ELR (cell line): ENCODE measurements at regions not wholly inside any gene's neighbourhood (a gene's known extent, or its start where the extent isn't known, plus 50 kb on each side); places are given as distances from the start of the nearest gene placed in this dataset.

Source experiments
- DNase-seq: peaks from one replicate; pipeline ENCODE4 v3.0.0-alpha.2; 2015; ENCODE audit warnings: low read depth

DNA sequence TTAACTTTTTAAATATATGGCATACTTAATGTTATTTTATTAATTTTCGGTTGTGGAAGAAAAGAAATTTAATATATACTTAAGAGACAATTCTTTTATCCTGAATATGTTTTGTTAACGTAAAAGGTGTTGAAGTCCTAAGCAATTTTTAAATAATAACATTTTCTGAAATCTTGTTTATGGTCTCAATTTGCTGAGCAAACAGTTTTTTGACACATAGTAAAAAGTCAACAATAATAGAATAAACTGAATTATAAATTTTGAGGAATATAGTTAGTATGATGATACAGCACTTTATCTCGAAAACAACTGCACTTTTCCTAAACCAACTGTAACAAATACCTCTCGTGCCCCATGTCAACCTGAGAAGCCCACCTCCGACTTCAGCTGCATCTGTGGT, 229.8 kb upstream of the TARS1 start:
- DNase-seq, result no peak

DNA sequence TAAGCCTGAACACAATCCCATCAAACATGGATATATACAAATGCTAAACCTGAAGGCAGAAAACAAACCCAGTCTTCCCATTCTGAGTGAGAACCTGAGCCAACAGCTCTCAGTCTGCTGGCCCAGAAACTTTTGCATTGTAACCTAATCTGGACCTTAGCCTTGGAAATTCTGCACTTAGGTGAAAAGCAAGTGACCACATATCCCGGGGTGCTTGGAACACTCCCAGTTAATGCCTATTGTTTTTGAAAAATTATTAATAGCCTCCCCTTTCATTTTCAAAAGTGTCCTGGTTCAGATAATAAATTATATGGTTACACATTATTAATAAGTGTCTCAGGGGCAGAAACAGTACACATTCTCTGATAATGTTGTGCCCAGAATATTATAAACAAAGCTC, 228.3 kb upstream of the TARS1 start:
- no peak for DNase-seq

DNA sequence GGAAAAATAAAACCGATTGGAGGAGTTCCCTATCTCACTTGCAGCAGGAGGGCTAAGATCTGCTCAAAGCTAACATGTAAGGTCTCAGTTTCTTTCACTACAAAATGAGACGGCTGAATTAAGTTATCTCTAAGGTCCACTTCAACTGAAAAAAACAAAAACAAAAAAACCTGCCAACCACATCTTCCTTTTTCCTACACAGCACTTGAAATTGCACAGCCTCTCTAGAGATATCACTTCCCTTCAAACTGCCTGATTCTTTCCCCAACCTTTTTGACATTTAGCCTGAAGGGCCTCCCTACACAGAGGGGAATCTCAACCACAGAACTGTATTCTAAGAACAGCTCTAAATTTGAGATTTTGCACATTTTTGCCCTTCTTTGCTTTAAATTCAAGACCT, 227.9 kb upstream of the TARS1 start:
- no peak for DNase-seq

DNA sequence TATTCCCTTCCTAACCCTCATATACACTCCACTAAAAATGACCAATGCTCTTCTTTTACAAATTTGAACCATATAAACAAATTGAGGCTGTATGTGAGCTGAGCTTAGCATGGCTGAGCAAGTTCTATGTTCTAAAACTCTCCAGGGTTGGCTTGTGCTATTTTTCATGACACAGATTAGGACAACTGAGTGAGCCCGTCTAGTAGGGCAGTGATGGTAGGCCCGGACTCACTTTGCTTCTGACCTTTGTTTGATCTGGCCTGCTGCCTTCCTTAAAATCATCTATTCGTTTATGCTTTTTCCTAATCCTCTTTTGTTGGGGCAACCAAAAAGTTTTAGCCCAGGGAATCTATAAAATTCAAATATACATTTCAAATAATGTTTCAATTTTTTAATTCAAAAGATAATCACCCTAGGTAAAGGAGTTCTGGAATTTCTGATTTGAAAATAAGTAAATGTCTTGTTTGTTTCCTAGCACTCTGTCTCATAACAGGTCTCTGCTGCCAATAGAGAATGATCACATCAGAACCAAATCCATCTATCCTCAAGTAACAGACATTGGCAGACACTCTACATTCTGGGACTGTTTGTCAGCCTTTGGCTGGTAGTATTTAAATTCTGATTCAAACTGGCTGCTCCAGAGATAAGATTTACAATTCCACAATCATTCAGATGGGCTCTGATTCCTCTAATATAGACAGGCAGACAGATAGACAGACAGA, 217.0 kb upstream of the TARS1 start:
- no peak for DNase-seq

DNA sequence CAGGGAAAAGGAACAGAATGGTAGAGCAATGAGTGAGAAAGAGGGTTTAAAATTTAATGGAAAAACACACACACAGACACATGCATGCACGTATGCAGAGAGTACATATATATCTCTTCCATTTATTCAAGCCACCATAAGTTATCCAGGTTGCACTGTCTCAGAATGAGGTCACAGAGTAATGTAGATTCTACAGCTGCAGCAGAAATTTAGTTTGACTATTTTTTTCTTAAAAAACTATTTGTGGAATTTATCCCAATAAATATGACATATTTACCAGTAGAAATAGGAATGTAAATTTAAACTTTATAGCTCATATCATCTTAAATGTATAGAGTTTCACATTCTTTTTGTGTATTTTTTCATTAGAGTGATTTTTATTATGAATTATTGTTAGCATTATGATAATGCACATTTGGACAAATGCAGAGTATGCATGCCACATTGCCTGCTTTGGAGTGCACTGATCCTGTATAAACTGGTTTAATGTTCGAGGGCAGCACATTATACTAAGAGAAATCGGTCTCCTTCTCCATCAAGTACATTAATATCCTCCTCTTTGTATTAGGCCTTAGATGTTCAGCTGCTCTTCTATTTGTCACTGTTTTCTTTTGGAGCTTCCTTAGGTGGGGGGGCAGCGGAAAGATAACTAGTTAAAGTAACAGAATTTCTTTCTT, 216.3 kb upstream of the TARS1 start:
- no peak for DNase-seq

DNA sequence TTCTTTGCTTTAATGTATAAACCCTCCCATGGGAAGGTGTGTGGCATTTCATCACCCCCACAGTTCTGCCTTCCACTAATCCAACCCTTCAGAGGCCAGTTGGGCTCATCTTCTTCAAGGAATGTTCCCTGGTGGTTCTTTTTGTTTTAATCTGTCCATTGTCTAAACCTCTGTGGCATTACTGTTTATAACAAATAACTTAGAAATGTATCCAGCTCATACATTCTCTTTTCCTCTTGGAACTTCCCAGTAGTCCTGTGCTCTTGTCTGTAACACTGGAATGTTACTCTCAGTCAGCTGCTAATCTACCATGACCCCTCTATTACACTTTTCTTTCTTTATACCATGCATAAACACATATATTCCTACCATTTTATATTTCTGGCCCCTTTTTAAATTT, 213.5 kb upstream of the TARS1 start:
- no peak for DNase-seq

DNA sequence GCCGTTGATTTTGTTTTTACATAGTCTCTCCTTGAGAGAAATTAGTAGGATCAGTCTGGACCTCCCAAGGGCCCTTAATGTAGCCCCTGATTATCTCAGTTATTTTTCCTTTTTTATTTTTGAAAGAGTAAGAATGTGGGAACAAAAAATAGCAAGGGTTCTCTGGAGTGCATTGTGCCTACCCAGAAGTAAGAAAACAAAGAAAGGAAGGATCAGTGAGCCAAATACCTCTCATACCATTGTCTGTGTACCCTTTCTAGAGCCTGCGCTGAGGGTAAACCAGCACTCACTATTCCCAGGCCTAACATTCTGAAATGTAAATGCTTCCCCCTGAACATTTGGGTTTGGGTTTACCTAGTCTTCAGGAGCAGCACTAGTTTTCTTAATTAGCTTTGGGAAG, 213.0 kb upstream of the TARS1 start:
- DNase-seq, result no peak

DNA sequence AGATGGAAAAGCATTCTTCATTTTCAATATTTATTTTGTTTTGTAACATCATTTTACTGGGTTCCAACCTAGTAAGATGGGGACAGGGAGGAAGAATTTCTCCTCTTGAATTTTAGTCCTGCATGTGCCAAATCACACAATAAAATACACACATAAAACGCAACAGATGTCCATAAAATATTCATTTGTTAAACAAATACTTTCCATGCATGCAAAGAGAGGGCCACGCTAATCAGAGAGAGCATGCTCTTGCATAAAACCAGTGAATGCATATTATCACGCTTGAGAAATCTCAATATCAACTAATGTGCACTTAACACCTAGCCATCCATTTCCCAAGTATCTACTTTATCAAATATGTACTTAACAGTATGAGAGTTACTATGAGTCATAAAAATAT, 212.6 kb upstream of the TARS1 start:
- DNase-seq, result no peak

DNA sequence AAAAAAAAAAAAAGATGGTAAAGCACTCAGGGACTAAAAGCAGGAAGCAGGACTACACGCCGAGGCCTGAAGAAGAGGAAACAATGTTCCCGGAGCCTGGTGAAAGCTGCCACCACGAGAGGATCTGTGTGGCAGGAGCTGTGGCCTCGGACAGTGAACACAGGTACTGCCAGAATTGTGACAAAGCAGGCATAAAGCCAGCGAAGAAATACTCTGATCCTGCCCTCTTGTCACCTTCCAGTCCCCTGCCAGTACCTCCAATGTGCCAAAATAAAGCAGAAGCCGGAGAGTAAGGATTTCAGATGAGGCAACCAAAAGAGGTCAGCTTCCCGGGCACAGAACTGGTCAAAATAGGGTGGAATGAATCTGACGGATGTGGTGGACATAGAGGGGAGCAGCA, 211.5 kb upstream of the TARS1 start:
- DNase-seq, result no peak

DNA sequence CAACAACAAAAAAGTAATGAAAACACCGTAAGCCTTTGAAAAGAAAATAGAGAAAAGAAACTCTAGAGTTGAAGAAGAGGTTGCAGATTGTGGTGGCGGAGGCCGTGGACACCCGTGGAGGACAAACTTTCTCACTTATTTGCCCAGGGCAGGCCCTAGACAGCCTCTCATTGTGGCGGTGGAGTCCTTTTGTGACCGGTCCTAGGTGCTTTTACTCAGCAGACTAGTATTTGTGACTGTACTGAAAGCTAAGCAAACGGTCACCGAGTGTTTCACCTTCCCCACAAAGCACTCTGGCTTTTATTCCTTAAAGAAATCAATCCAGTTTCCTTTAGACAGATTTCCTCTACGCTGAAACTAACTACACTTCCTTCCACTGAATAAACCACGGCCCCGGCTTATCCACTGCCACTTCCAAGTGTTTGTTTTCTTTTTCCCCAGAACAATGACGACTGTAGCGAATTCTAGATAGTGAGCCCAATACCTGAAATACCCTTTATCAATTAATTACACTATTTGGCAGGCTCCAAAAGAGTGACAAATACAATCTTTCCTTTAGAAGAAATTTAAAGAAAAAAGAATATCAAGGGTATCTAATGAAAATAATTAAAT, 210.2 kb upstream of the TARS1 start:
- no peak for DNase-seq

DNA sequence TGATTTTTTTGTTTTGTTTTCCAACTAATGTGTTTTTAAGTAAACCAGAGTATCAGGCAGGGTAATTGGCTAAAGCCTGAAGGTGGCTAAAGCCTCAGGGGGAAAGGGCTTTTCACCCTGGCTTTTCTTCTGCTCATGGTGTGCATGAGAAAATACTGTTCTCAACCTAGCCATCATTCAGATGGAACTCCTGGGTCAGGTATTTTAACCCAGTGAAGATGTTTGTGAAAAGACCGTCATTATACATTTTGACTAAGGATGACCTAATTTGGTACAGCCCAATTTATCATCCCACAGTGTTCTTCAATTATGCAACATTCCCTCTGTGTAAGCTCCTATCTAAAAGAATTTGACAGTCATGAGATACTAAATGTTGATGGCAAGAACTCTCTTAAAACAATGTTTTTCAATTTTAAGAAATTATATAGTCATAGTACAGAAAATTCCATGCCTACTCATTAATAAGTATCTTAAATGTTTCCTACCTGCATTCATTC, 209.5 kb upstream of the TARS1 start:
- no peak for DNase-seq

DNA sequence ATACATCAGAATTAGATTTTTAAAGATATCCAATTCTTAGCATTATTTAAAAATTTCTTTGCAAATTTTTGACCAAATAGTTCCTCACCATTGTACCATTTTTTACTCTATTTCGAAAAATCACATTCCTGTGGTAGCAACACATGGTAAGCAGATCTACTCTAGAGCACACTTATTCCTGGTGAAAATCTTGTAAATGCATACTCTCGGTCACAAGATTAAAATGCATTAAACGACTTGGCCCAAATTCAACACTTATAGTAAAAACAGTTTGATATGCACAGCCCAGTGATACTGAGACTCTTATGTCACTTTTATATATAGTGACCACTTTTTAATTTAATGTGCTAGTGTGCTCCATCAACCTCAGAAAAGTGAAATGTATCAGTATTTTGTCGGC, 208.8 kb upstream of the TARS1 start:
- DNase-seq, result no peak

DNA sequence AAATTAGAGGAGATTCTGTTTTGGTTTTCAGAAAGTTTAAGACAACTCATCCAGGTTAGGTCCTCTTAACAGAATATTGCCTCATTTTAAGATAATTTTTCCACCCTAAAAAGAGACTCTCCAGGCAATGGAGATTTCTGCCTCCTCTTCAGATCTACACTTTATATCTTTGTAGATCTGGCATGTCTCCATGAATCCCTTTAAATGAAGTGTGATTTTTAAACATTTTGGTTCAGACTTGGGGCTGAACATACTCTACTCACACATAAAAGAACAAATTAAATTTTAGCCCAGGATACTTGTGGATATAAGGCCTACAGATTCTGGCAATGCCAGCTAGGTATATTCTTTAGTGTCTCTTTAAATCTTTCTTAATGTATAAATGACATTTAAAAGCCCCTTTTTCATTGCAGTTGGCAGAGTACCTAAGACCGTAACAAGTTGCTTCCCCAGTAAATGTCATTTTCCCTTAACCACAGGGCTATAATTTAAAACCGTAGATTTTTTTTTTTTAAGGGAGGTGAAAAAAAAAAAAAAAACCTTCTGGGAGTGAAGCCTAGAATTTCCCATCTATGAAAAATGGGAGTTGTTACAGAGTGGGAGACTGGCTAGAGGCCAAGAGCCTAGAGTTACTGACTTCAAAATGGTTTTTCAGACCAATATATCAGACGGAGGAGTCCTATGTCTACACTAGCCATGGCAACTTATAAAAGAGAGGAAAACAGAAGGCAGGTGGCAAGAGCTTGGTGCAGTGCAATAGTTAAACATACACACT, 207.8 kb upstream of the TARS1 start:
- DNase-seq, result no peak

DNA sequence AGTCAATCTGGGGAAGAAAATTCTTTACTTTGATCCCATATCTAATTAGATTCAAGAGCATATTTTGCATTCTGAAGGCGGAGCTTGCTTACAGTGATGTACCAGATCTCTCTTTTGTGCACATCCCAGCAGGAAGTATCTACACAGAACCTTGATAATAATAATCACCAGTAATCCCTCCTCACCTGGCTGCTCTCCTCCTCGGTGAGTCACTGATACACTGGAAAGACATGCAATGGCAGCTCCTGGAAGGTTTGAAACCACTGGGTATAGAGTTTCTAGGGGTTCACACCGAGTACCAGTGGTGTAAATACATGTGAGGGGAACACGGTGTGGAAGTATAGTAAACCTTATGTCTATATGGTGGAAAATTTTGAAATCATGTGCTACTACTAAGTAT, 205.5 kb upstream of the TARS1 start:
- no peak for DNase-seq

DNA sequence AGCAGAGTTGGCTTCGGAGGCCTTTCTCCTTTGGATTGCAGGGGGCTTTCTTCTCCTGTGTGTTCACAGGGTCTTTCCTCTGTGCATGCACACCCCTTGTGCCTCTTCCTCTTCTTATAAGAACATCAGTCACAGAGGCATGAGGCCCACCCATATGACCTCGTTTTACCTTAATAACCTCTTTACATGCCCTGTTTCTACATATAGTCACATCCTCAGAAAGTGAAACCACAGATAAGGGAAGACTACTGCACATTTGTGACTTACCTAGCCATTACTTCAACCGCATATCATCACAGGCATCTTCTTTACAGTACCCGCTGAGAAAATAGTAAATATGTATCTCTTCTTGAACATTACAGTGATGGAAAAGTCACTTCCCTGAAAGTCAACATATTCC, 204.9 kb upstream of the TARS1 start:
- no peak for DNase-seq

DNA sequence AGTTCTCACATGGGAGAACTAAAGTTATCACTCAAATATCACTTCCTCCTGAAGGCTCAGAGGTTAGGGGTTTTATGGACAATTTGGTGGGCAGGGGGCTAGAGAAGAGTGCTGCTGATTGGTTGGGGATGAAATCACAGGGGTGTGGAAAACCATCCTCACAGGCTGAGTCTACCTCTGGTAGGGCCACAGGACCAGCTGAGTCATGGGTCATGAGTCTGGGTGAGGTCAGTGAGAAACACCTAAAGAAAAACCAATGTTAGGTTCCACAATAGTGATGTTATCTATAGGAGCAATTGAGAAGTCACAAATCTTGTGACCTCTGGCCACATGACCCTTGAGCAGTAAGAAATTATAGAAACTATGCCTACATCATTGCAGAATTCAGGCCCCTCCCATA, 203.3 kb upstream of the TARS1 start:
- DNase-seq, result peak; percentile 10

DNA sequence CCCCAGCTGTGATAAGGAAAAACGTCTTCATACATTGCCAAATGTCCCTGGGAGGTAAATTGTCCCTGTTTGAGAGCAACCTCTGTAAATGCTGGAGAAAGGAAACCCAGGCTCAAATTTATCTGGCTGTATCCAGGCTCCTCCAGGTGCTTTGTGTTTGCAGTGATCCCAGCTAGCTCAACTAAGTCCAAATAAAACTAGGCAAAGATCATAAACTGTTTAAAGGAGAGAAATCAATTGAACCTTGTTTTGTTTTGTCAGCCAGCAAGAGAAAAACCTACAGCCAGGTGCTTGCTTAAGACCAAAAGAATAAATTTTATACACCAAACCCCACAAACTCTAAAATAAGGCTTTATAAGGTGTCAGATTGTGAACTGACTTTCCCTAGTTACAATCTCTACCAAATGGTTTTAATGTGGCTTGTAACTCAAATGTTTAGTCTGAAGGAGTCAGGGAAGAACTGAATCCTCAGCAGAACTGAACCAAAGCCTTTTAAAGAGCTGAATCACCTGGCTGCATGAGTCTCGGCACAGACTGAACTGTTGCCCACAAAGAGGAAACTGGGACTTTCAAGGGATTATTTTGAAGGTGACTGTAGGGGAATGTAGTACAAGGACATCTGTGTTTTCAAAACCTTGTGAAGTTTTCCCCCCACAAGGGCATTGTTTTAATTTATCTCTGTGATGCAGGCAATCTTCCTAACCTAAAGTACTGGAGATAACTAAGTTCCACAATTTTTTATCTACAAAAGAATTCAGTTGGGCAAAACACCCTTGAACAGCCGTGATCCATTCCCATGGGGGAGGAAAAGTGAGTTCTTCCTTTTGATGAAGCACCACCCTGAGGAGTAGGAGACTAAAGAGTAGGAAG, 201.7 kb upstream of the TARS1 start:
- no peak for DNase-seq

DNA sequence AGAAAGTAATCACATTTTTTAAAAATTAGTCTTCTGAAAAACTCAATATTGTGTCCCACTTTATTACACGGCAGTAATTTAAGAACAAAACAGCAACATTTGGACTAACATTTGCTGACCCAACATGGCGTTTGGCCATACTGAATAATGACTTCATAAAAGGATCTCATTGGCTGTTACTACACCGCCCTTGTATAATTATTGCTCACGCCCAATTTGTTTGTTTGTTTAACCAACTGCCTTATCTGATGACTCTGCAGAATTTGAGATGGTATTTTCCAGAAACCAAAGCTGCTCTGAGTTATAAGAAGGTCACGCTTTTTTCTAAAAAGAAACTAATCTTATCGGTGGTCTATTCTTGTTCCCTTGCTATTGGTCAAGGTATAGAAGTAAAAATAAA, 200.2 kb upstream of the TARS1 start:
- no peak for DNase-seq

DNA sequence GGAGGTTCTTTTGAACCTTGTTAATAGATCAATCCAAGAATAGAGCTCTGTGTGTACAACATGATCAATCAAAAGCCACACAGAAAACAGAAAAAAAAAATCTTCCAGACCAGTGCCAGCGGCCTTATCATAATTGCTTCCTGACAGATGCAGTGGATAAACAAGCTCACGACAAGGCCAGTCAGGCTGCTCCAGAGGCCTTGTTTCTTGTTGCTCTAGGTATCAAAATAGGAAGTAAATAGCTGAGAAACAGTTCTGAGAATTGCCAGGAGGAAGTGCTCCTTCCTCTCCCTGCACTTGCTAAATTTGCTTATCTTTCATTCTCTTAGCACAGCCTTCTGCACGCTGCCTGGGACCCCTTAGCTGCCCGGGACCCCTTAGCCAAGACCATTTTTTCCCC, 199.0 kb upstream of the TARS1 start:
- DNase-seq, result no peak

DNA sequence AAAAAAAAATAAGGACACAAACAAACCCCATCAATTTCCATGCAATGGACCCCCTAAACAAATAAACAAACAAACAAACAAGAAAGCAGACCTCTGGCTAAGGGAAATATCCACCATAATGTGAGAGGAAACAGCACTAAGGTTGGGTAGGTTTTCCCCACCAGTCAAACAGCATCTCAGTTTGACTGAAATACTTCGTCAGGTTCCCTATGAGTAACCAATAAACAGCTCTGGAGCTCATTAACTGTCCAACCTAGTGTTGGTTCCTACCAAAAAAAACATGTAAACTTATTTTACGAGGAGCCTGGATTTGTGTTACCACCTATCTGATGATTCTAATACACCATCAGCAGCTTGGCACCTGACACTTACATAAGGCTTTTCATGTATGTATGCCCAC, 198.5 kb upstream of the TARS1 start:
- no peak for DNase-seq

DNA sequence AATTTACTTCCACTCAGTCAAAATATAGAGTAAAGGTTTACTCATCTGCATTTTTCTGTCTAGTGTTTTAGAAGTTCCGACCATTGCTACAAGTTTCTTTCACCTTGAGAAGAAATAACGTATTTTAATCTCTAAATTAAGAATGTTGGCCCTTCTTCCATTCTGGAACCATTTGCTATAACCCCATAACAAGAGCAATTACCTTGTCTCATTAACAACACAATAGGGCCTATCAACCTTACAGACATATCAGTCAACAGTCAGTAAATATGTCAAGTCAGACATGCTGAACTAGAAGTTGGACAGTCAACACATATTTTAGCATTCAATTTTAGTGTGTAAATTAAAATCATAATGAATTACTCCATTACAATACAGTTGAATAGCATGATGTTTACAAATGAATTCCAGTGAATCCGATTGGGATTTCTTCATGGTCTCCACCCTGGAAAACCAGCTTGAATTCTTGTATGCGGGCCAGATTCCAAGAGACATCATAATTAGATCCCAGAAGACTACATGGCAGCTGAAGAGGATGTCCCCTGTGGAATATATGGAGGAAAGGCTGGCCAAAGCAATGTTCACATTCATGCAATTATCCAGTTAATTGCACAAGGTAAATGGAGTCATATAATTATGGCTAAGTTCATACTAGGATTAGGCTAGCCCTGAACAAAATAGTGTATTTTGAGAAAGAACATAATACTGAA, 196.2 kb upstream of the TARS1 start:
- DNase-seq, result no peak
